Activated naive CD4-positive, alpha-beta T cell treated with anti-CD3 and anti-CD28 coated beads, Interleukin-2, amount 10 ng/mL, durations not matched to agents 7 days and 5 days (primary cell): ENCODE measurements at regions not wholly inside any gene's neighbourhood (a gene's known extent, or its start where the extent isn't known, plus 50 kb on each side); places are given as distances from the start of the nearest gene placed in this dataset.
"Not testable (repeated sequence)": the region's sequence is repeated elsewhere in the genome, so short reads cannot be mapped to it uniquely, and the experiment has no call there.

Source experiments
- CTCF ChIA-PET: fragments of 350-600 bp; sonication (Branson Sonifier 250); formaldehyde crosslinking; loops from one replicate; lab custom pipeline; 2021; ENCODE audit warnings: antibody characterized with exemption; lab: Charles Lee
- DNase-seq: peaks from one replicate; pipeline ENCODE4 v3.0.0-alpha.2; 2020
- H3K27ac Mint-ChIP-seq: one replicate; pipeline ENCODE4 v1.8.0; 2021; ENCODE audit warnings: mild to moderate bottlenecking, moderate library complexity, mixed read lengths
- H3K27me3 Mint-ChIP-seq: one replicate; pipeline ENCODE4 v1.8.0; 2021; ENCODE audit warnings: mild to moderate bottlenecking, mixed read lengths
- H3K36me3 Mint-ChIP-seq: one replicate; pipeline ENCODE4 v1.8.0; 2021; ENCODE audit warnings: mixed read lengths
- H3K4me1 Mint-ChIP-seq: one replicate; pipeline ENCODE4 v1.8.0; 2021; ENCODE audit warnings: mixed read lengths
- H3K4me3 Mint-ChIP-seq: one replicate; pipeline ENCODE4 v1.8.0; 2021; ENCODE audit warnings: mild to moderate bottlenecking, moderate library complexity, mixed read lengths
- H3K9me3 Mint-ChIP-seq: one replicate; pipeline ENCODE4 v1.8.0; 2021; ENCODE audit warnings: mixed read lengths

GRCh38 chr20:47890708-47891107 lies 105.4 kb upstream of the SULF2 start:
- H3K9me3 Mint-ChIP-seq, H3K4me1 Mint-ChIP-seq, DNase-seq, H3K27ac Mint-ChIP-seq, H3K36me3 Mint-ChIP-seq, CTCF ChIA-PET, H3K27me3 Mint-ChIP-seq, H3K4me3 Mint-ChIP-seq: not testable (repeated sequence)

- H3K27ac Mint-ChIP-seq, H3K4me1 Mint-ChIP-seq, H3K27me3 Mint-ChIP-seq, H3K4me3 Mint-ChIP-seq, H3K36me3 Mint-ChIP-seq, CTCF ChIA-PET, H3K9me3 Mint-ChIP-seq, DNase-seq: not testable (repeated sequence)
Observed at GRCh38 chr20:47889751-47890150, 104.5 kb upstream of the SULF2 start.

- DNase-seq = no peak
- Mint-ChIP-seq H3K27me3 (peaks cover 6% of the 10 kb centered on the region), H3K36me3 (no peaks in the 10 kb centered on the region), H3K9me3 (no peaks in the 10 kb centered on the region), H3K27ac (no peak overlapping the region), H3K4me1 (no peaks in the 10 kb centered on the region), H3K4me3 (no peak overlapping the region)
- CTCF ChIA-PET = no interaction called here
Observed at GRCh38 chr20:47888351-47888750, 103.1 kb upstream of the SULF2 start.

GRCh38 chr20:47887477-47888080 lies 102.3 kb upstream of the SULF2 start:
- CTCF ChIA-PET = no interaction called here
- Mint-ChIP-seq H3K27me3 (peaks cover 6% of the 10 kb centered on the region), H3K9me3 (no peaks in the 10 kb centered on the region), H3K36me3 (no peaks in the 10 kb centered on the region), H3K27ac (no peak overlapping the region), H3K4me3 (no peak overlapping the region), H3K4me1 (no peaks in the 10 kb centered on the region)
- no peak for DNase-seq

- no peaks in the 10 kb centered on the region for H3K4me1 Mint-ChIP-seq
- H3K27ac Mint-ChIP-seq = no peak overlapping the region
- CTCF ChIA-PET = no interaction called here
- no peak overlapping the region for H3K4me3 Mint-ChIP-seq
- peaks cover under 1% of the 10 kb centered on the region for H3K27me3 Mint-ChIP-seq
- H3K9me3 Mint-ChIP-seq = no peaks in the 10 kb centered on the region
- no peaks in the 10 kb centered on the region for H3K36me3 Mint-ChIP-seq
- DNase-seq = no peak
Observed at GRCh38 chr20:47887064-47887463, 101.8 kb upstream of the SULF2 start.

GRCh38 chr20:47886454-47887041 lies 101.3 kb upstream of the SULF2 start:
- no peaks in the 10 kb centered on the region for H3K4me1 Mint-ChIP-seq
- no peaks in the 10 kb centered on the region for H3K9me3 Mint-ChIP-seq
- no peak overlapping the region for H3K27ac Mint-ChIP-seq
- no peak for DNase-seq
- no peak overlapping the region for H3K4me3 Mint-ChIP-seq
- no peaks in the 10 kb centered on the region for H3K27me3 Mint-ChIP-seq
- CTCF ChIA-PET = no interaction called here
- no peaks in the 10 kb centered on the region for H3K36me3 Mint-ChIP-seq

GRCh38 chr20:47885909-47886453 lies 100.7 kb upstream of the SULF2 start:
- Mint-ChIP-seq H3K27ac (no peak overlapping the region), H3K4me3 (no peak overlapping the region), H3K9me3 (no peaks in the 10 kb centered on the region), H3K4me1 (no peaks in the 10 kb centered on the region), H3K27me3 (no peaks in the 10 kb centered on the region), H3K36me3 (no peaks in the 10 kb centered on the region)
- CTCF ChIA-PET = no interaction called here
- DNase-seq = no peak

GRCh38 chr20:47883940-47884339 lies 98.7 kb upstream of the SULF2 start:
- H3K9me3 Mint-ChIP-seq, DNase-seq, H3K36me3 Mint-ChIP-seq, CTCF ChIA-PET, H3K27ac Mint-ChIP-seq, H3K4me1 Mint-ChIP-seq, H3K4me3 Mint-ChIP-seq, H3K27me3 Mint-ChIP-seq: not testable (repeated sequence)

- Mint-ChIP-seq H3K27me3 (peaks cover 7% of the 10 kb centered on the region), H3K27ac (no peak overlapping the region), H3K36me3 (no peaks in the 10 kb centered on the region), H3K4me3 (no peak overlapping the region), H3K4me1 (no peaks in the 10 kb centered on the region), H3K9me3 (no peaks in the 10 kb centered on the region)
- no peak for DNase-seq
- CTCF ChIA-PET = no interaction called here
Observed at GRCh38 chr20:47883186-47883585, 97.9 kb upstream of the SULF2 start.

GRCh38 chr20:47879771-47880170 lies 94.5 kb upstream of the SULF2 start:
- DNase-seq = no peak
- H3K36me3 Mint-ChIP-seq = no peaks in the 10 kb centered on the region
- peaks cover 11% of the 10 kb centered on the region for H3K27me3 Mint-ChIP-seq
- no peak overlapping the region for H3K27ac Mint-ChIP-seq
- no peaks in the 10 kb centered on the region for H3K4me1 Mint-ChIP-seq
- no peaks in the 10 kb centered on the region for H3K9me3 Mint-ChIP-seq
- H3K4me3 Mint-ChIP-seq = no peak overlapping the region
- CTCF ChIA-PET = interaction anchor here (0.7 kb wide), 1 partner anchor 740 kb away, joined by 3 read pairs; no protein-coding TSS in a partner anchor

GRCh38 chr20:47878601-47879027 lies 93.3 kb upstream of the SULF2 start:
- CTCF ChIA-PET = no interaction called here
- H3K9me3 Mint-ChIP-seq = no peaks in the 10 kb centered on the region
- no peak overlapping the region for H3K4me3 Mint-ChIP-seq
- no peak for DNase-seq
- H3K4me1 Mint-ChIP-seq = no peaks in the 10 kb centered on the region
- H3K27me3 Mint-ChIP-seq = peaks cover 11% of the 10 kb centered on the region
- H3K27ac Mint-ChIP-seq = no peak overlapping the region
- H3K36me3 Mint-ChIP-seq = no peaks in the 10 kb centered on the region

- CTCF ChIA-PET = no interaction called here
Observed at GRCh38 chr20:47876311-47877088, 91.2 kb upstream of the SULF2 start.

GRCh38 chr20:47875297-47876025 lies 90.2 kb upstream of the SULF2 start:
- no peaks in the 10 kb centered on the region for H3K4me1 Mint-ChIP-seq
- H3K4me3 Mint-ChIP-seq = no peak overlapping the region
- H3K9me3 Mint-ChIP-seq = no peaks in the 10 kb centered on the region
- H3K27ac Mint-ChIP-seq = no peak overlapping the region
- DNase-seq = no peak
- CTCF ChIA-PET = no interaction called here
- H3K27me3 Mint-ChIP-seq = peaks cover 16% of the 10 kb centered on the region
- H3K36me3 Mint-ChIP-seq = no peaks in the 10 kb centered on the region

More at GRCh38 chr20:47876311-47877088, 91.2 kb upstream of the SULF2 start:
- Mint-ChIP-seq H3K27ac (no peak overlapping the region), H3K4me1 (no peaks in the 10 kb centered on the region), H3K27me3 (peaks cover 16% of the 10 kb centered on the region), H3K36me3 (no peaks in the 10 kb centered on the region), H3K4me3 (no peak overlapping the region), H3K9me3 (no peaks in the 10 kb centered on the region)
- no peak for DNase-seq

- Mint-ChIP-seq H3K27ac (no peak overlapping the region), H3K27me3 (peaks cover 4% of the 10 kb centered on the region), H3K4me3 (no peak overlapping the region), H3K9me3 (no peaks in the 10 kb centered on the region), H3K4me1 (no peaks in the 10 kb centered on the region), H3K36me3 (no peaks in the 10 kb centered on the region)
- CTCF ChIA-PET = no interaction called here
- no peak for DNase-seq
Observed at GRCh38 chr20:47872341-47872740, 87.1 kb upstream of the SULF2 start.
